NB4 (cell line): ENCODE measurements at regions not wholly inside any gene's neighbourhood (a gene's known extent, or its start where the extent isn't known, plus 50 kb on each side); places are given as distances from the start of the nearest gene placed in this dataset.

Experiments used
- CTCF ChIP-seq: IDR thresholded peaks from one replicate; pipeline ENCODE4 v1.5.1; 2012; ENCODE audit warnings: low read depth, low read length
- MAX ChIP-seq: IDR thresholded peaks from 2 replicates; pipeline ENCODE4 v1.6.1; 2011; ENCODE audit warnings: low read depth, low read length
- MYC ChIP-seq: IDR thresholded peaks from 2 replicates; pipeline ENCODE4 v1.6.1; 2011; ENCODE audit warnings: low read depth, low read length
- POLR2A ChIP-seq: IDR thresholded peaks from 2 replicates; pipeline ENCODE4 v1.6.1; 2011; ENCODE audit warnings: mild to moderate bottlenecking; ENCODE audit not compliant: insufficient read length; ENCODE audit errors: extremely low read depth

GRCh38 chr5:155827949-155828348 lies 499.0 kb upstream of the SGCD start:
- no peak for TF ChIP-seq CTCF
- no peak for TF ChIP-seq POLR2A
- no peak for TF ChIP-seq MAX
- TF ChIP-seq MYC, result no peak
